Loucy (cell line): ENCODE measurements at regions not wholly inside any gene's neighbourhood (a gene's known extent, or its start where the extent isn't known, plus 50 kb on each side); places are given as distances from the start of the nearest gene placed in this dataset.

ENCODE experiments used
- H2AFZ ChIP-seq: fragments of 200-600 bp; sonication (generic); 2 replicates; pipeline ENCODE4 v1.6.0; 2016; ENCODE audit warnings: antibody characterized with exemption, mild to moderate bottlenecking, low read length, moderate library complexity
- H3F3A ChIP-seq: fragments of 200-600 bp; 2 replicates; pipeline ENCODE4 v1.6.0; 2016; ENCODE audit warnings: antibody characterized with exemption, low read depth, mild to moderate bottlenecking
- H3K27me3 ChIP-seq: fragments of 200-600 bp; sonication (generic); 2 replicates; pipeline ENCODE4 v1.6.1; 2014; ENCODE audit warnings: low read length, mild to moderate bottlenecking; ENCODE audit not compliant: insufficient read depth, poor library complexity, severe bottlenecking
- H3K36me3 ChIP-seq: fragments of 200-600 bp; sonication (generic); 2 replicates; pipeline ENCODE4 v1.6.1; 2016; ENCODE audit warnings: low read length; ENCODE audit not compliant: insufficient read depth
- H3K4me1 ChIP-seq: fragments of 200-600 bp; sonication (generic); 2 replicates; pipeline ENCODE4 v1.5.1; 2014; ENCODE audit warnings: low read length, mild to moderate bottlenecking; ENCODE audit not compliant: insufficient read depth, poor library complexity, severe bottlenecking
- H3K4me2 ChIP-seq: fragments of 200-600 bp; sonication (generic); 2 replicates; pipeline ENCODE4 v1.6.0; 2014; ENCODE audit warnings: antibody characterized with exemption, low read length, low read depth, mild to moderate bottlenecking; ENCODE audit not compliant: poor library complexity, severe bottlenecking
- H3K4me3 ChIP-seq: fragments of 200-600 bp; sonication (generic); 2 replicates; pipeline ENCODE4 v1.5.1; 2014; ENCODE audit warnings: low read length, mild to moderate bottlenecking, mixed read lengths; ENCODE audit not compliant: poor library complexity, severe bottlenecking
- H3K79me2 ChIP-seq: fragments of 200-600 bp; sonication (generic); 2 replicates; pipeline ENCODE4 v1.6.1; 2014; ENCODE audit warnings: low read length; ENCODE audit not compliant: insufficient read depth
- H3K9ac ChIP-seq: fragments of 200-600 bp; sonication (generic); 2 replicates; pipeline ENCODE4 v1.6.0; 2014; ENCODE audit warnings: mild to moderate bottlenecking, low read depth, low read length, moderate library complexity; ENCODE audit not compliant: poor library complexity, severe bottlenecking
- H3K9me2 ChIP-seq: fragments of 200-600 bp; sonication (generic); replicated peaks from 2 replicates; pipeline ENCODE4 v1.6.1; 2016; ENCODE audit warnings: low read depth, low read length, mixed read lengths
- H3K9me3 ChIP-seq: fragments of 200-600 bp; sonication (generic); 2 replicates; pipeline ENCODE4 v1.6.1; 2014; ENCODE audit warnings: mild to moderate bottlenecking, antibody characterized with exemption, low read length, low read depth; ENCODE audit not compliant: insufficient read depth
- H4K20me1 ChIP-seq: fragments of 200-600 bp; sonication (generic); 2 replicates; pipeline ENCODE4 v1.6.0; 2014; ENCODE audit warnings: antibody characterized with exemption, low read length, mild to moderate bottlenecking; ENCODE audit not compliant: insufficient read depth, poor library complexity, severe bottlenecking
- EZH2phosphoT487 ChIP-seq: fragments of 200-600 bp; IDR thresholded peaks from 2 replicates; pipeline ENCODE4 v1.6.1; 2018; ENCODE audit warnings: antibody characterized with exemption, mild to moderate bottlenecking, moderate library complexity, borderline replicate concordance
- TF ChIP-seq, protein P1 (sequence below): fragments of 200-600 bp; sonication (generic); conservative IDR thresholded peaks from 2 replicates; pipeline ENCODE4 v1.5.1; 2014; ENCODE audit warnings: mild to moderate bottlenecking, antibody characterized with exemption, low read length

- Histone ChIP-seq H4K20me1 (no peaks in the 10 kb centered on the region), H3F3A (no peaks in the 10 kb centered on the region), H3K9me2 (no peaks in the 10 kb centered on the region), H3K9ac (no peak overlapping the region), H2AFZ (no peak overlapping the region), H3K4me2 (no peak overlapping the region), H3K4me3 (no peak overlapping the region), H3K36me3 (no peaks in the 10 kb centered on the region), H3K9me3 (no peaks in the 10 kb centered on the region), H3K27me3 (no peaks in the 10 kb centered on the region), H3K4me1 (no peaks in the 10 kb centered on the region), H3K79me2 (no peaks in the 10 kb centered on the region)
- no peak for TF ChIP-seq EZH2phosphoT487
- TF ChIP-seq, protein P1, sequence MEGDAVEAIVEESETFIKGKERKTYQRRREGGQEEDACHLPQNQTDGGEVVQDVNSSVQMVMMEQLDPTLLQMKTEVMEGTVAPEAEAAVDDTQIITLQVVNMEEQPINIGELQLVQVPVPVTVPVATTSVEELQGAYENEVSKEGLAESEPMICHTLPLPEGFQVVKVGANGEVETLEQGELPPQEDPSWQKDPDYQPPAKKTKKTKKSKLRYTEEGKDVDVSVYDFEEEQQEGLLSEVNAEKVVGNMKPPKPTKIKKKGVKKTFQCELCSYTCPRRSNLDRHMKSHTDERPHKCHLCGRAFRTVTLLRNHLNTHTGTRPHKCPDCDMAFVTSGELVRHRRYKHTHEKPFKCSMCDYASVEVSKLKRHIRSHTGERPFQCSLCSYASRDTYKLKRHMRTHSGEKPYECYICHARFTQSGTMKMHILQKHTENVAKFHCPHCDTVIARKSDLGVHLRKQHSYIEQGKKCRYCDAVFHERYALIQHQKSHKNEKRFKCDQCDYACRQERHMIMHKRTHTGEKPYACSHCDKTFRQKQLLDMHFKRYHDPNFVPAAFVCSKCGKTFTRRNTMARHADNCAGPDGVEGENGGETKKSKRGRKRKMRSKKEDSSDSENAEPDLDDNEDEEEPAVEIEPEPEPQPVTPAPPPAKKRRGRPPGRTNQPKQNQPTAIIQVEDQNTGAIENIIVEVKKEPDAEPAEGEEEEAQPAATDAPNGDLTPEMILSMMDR = no peak
Measured at GRCh38 chr20:61048302-61048701, 203.8 kb upstream of the CDH4 start.

- Histone ChIP-seq H3K27me3 (no peaks in the 10 kb centered on the region), H3K9me2 (no peaks in the 10 kb centered on the region), H3K79me2 (no peaks in the 10 kb centered on the region), H3K4me2 (no peak overlapping the region), H3K4me3 (no peak overlapping the region), H3K9ac (no peak overlapping the region), H3K4me1 (no peaks in the 10 kb centered on the region), H4K20me1 (no peaks in the 10 kb centered on the region), H2AFZ (no peak overlapping the region), H3K36me3 (no peaks in the 10 kb centered on the region), H3F3A (no peaks in the 10 kb centered on the region), H3K9me3 (no peaks in the 10 kb centered on the region)
- no peak for TF ChIP-seq EZH2phosphoT487
- TF ChIP-seq, protein P1 = no peak
Measured at GRCh38 chr20:61049684-61050083, 202.4 kb upstream of the CDH4 start.

DNA sequence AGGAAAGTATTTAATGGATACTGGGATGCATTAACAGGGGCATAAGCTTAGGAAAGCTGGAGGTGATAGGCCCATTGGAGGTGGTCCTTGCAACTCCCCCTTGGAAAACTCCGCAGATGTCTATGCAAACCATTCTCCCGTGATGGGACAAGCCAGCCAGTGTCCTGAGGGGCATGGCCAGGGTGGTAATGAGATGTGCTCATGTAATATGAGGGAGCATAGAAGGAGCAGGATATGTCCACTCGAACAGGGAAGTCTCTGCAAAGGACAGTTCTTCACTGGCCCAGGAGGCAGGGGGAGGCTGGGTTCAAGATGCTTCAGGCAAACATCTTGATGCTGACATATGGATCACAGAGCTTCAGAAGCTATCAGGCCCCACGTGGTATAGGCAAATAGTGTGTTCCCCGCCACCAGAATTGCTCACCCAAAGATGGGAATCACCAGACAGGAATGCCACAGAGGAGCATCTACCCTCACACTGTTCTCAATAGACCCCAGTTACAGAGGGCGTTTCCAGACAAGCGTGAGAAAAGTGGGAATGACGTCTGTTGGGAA, 201.6 kb upstream of the CDH4 start:
- H4K20me1 ChIP-seq = no peaks in the 10 kb centered on the region
- TF ChIP-seq, protein P1 = no peak
- TF ChIP-seq EZH2phosphoT487 = no peak
- H3K36me3 ChIP-seq = no peaks in the 10 kb centered on the region
- H3K27me3 ChIP-seq = no peaks in the 10 kb centered on the region
- no peaks in the 10 kb centered on the region for H3F3A ChIP-seq
- H3K9me2 ChIP-seq = no peaks in the 10 kb centered on the region
- no peak overlapping the region for H3K9ac ChIP-seq
- H3K9me3 ChIP-seq = no peaks in the 10 kb centered on the region
- H3K4me1 ChIP-seq = no peaks in the 10 kb centered on the region
- H3K4me3 ChIP-seq = no peak overlapping the region
- H2AFZ ChIP-seq = no peak overlapping the region
- H3K79me2 ChIP-seq = no peaks in the 10 kb centered on the region
- H3K4me2 ChIP-seq = no peak overlapping the region
